Body of pancreas (tissue), 4 donors: ENCODE measurements at regions not wholly inside any gene's neighbourhood (a gene's known extent, or its start where the extent isn't known, plus 50 kb on each side); places are given as distances from the start of the nearest gene placed in this dataset.

Experiments used
- ATAC-seq: fragments of 150-250 bp; one replicate; pipeline ENCODE4 v1.9.1; 2016
- DNase-seq, 4 donors: peaks; one replicate each; pipeline ENCODE4 v3.0.0-alpha.2; 2019
- H3K27ac ChIP-seq, 4 donors: fragments of 200-600 bp; sonication (generic); 1 replicate in 3 of 4; 2 replicates in 1 of 4; pipeline versions ENCODE4 v1.5.1 to v1.6.1; 2016 to 2019; ENCODE audit warnings: mild to moderate bottlenecking in 1 of 4, mixed read lengths in 1 of 4, moderate library complexity in 1 of 4
- H3K27me3 ChIP-seq, 2 donors: fragments of 200-600 bp; sonication (generic); one replicate each; pipeline ENCODE4 v1.6.0; 2016; ENCODE audit warnings: mild to moderate bottlenecking in 1 of 2
- H3K36me3 ChIP-seq, 2 donors: fragments of 200-600 bp; sonication (generic); replicated peaks in 1 of 2; 2 replicates each; pipeline ENCODE4 v1.5.1; 2016; ENCODE audit warnings: low read depth in 2 of 2; ENCODE audit not compliant: insufficient read depth in 1 of 2
- H3K4me1 ChIP-seq: fragments of 200-600 bp; sonication (generic); one replicate; pipeline ENCODE4 v1.6.0; 2016
- H3K4me3 ChIP-seq, 2 donors: fragments of 200-600 bp; sonication (generic); 1 replicate in 1 of 2; 2 replicates in 1 of 2; pipeline ENCODE4 v1.5.1; 2016 to 2019
- H3K9me3 ChIP-seq, 3 donors: fragments of 200-600 bp; sonication (generic); 1 replicate in 2 of 3; 2 replicates in 1 of 3; pipeline ENCODE4 v1.5.1; 2016
- POLR2A ChIP-seq, 3 donors: fragments of 450-650 bp; IDR thresholded peaks; one replicate each; pipeline ENCODE4 v1.6.1; 2016; ENCODE audit warnings: antibody characterized with exemption in 3 of 3, mild to moderate bottlenecking in 2 of 3
- WGBS, 2 donors: methylation state at CpG; one replicate each; pipeline ENCODE4 v1.1.5; 2017; 5-methylcytosine and 5-hydroxymethylcytosine counted together
- intact Hi-C: fragments of 100-400 bp; cut with DNase I; formaldehyde crosslinking; loops from one replicate; pipeline ENCODE4 v1.15.1; 2023
- TF ChIP-seq, protein P1 (sequence below), 7 experiments: fragments of 450-650 bp in 4 of 7; fragments of 200-600 bp in 3 of 7; sonication (generic) in 3 of 7; IDR thresholded peaks; one replicate each; pipeline ENCODE4 v1.5.1; 2016 to 2019; ENCODE audit warnings: antibody characterized with exemption in 7 of 7

DNA sequence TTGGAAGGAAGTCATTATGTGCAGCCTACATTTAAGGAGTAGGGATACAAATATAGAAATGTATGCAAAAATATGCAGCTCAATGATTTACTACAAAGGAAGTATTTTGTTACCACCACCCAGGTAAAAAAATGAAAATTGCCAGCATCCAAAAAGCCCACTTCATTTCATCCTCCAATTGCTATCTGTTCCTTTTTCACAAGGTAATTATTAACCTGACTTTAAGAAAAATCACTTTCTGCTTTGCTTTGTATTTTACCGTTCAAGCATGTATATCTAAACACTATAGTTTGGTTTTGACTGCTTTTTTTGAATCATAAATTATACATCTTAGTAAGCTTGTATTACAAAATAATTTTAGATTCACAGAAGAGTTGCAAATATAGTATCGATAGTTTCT is 768.5 kb upstream of the GJE1 start:
- WGBS, 2 donors, result 49 to 52% methylated on average over 2 of the region's 2 CpGs

DNA sequence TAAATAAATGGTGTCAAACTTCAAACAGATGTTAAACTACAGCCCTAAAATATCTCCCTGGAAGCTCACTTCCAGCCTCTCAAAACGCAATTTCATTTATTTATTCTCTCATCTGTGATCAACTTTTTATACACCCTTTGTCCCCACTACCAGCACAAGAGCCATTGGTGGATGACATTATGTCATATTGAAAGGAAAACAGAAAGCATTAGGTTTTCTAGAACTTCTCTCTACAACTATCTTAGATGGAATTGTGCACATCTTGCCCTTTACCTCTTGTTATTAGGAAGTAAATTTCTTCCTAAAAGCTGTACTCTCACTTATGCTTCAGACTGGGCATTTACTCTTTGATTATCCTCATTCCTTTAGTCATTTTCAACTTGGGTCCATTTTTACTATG is 771.2 kb upstream of the GJE1 start:
- 41 to 49% methylated on average over 1 of the region's 1 CpG for WGBS, 2 donors
- Histone ChIP-seq H3K36me3 (no peaks in the 10 kb centered on the region), H3K27ac (no peak overlapping the region), H3K4me1 (no peaks in the 10 kb centered on the region), H3K9me3 (no peaks in the 10 kb centered on the region), H3K27me3 (no peaks in the 10 kb centered on the region), H3K4me3 (no peak overlapping the region)
- intact Hi-C loops, result no loop called here
- no peak for DNase-seq
- ATAC-seq, result no peak
- TF ChIP-seq POLR2A (IDR thresholded peaks at IDR 0.05), result no peak
- TF ChIP-seq, protein P1, sequence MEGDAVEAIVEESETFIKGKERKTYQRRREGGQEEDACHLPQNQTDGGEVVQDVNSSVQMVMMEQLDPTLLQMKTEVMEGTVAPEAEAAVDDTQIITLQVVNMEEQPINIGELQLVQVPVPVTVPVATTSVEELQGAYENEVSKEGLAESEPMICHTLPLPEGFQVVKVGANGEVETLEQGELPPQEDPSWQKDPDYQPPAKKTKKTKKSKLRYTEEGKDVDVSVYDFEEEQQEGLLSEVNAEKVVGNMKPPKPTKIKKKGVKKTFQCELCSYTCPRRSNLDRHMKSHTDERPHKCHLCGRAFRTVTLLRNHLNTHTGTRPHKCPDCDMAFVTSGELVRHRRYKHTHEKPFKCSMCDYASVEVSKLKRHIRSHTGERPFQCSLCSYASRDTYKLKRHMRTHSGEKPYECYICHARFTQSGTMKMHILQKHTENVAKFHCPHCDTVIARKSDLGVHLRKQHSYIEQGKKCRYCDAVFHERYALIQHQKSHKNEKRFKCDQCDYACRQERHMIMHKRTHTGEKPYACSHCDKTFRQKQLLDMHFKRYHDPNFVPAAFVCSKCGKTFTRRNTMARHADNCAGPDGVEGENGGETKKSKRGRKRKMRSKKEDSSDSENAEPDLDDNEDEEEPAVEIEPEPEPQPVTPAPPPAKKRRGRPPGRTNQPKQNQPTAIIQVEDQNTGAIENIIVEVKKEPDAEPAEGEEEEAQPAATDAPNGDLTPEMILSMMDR (IDR thresholded peaks at IDR 0.05), result no peak

More for the DNA sequence above, 768.5 kb upstream of the GJE1 start:
- no peaks in the 10 kb centered on the region for H3K36me3 ChIP-seq
- H3K27ac ChIP-seq, result no peak overlapping the region
- no peaks in the 10 kb centered on the region for H3K27me3 ChIP-seq
- H3K4me1 ChIP-seq, result no peaks in the 10 kb centered on the region
- TF ChIP-seq POLR2A (IDR thresholded peaks at IDR 0.05), result no peak
- TF ChIP-seq, protein P1 (IDR thresholded peaks at IDR 0.05), result no peak
- intact Hi-C loops, result no loop called here
- no peaks in the 10 kb centered on the region for H3K9me3 ChIP-seq
- DNase-seq (no peak), ATAC-seq (no peak)
- H3K4me3 ChIP-seq, result no peak overlapping the region

DNA sequence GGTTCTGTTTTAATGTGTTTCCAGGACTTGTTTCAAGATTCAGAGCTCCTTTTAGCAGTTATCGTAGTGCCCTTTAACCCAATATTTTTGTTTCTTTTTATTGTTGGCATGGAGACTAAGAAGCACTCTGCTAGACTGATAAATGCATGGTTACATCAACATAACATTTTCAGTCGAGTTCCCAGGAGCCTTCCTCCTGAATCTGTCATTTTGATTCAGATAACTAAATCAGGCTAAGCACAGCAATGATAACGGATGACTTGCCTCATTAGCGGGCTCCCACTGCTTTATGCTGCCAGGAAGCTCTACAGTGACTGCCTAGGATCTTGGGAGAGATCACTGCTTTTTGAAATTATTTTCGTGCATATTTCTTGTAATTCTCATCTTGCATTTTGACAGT is 772.8 kb upstream of the GJE1 start:
- no peak overlapping the region for H3K27ac ChIP-seq
- ATAC-seq (no peak), DNase-seq (no peak)
- no peak overlapping the region for H3K4me3 ChIP-seq
- intact Hi-C loops, result no loop called here
- H3K36me3 ChIP-seq, result no peaks in the 10 kb centered on the region
- H3K9me3 ChIP-seq, result no peaks in the 10 kb centered on the region
- TF ChIP-seq, protein P1 (IDR thresholded peaks at IDR 0.05), result no peak
- no peak for TF ChIP-seq POLR2A (IDR thresholded peaks at IDR 0.05)
- H3K27me3 ChIP-seq, result no peaks in the 10 kb centered on the region
- WGBS, 2 donors, result 50 to 53% methylated on average over 5 of the region's 5 CpGs
- no peaks in the 10 kb centered on the region for H3K4me1 ChIP-seq

DNA sequence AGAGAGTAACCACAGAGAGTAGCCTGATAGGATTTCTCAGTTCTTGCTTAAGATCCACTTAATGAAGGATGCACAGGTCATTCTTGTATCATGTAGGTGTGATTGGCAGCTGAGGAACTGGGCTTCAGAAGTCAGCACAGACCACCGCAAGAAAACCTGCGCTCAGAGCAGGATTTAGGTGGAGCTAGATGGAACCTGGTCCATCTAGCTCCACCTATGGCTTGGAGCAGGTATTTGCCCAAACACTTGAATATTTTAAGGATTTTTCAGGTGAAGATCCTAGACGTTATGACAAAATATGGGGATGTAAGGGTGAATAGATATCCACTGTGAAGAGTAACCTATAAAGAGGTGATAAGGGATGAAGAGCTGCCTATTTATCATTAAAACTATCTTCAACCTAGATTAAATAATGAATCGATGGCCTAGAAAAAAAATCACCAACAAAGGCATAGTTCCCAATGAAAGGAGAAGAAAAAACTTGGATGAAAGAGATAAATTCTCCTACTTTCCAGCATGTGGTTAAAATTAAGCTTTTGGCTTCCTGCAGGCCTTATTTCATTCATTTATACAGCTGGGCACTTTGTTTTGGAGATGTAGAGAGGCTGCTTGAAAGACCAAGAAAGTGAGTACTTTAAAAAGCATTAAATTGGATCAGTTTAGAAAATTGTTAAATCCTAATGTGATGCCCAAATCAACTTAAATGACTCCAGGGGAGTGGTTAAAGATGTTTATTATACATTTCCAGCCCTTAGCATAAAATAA is 778.4 kb upstream of the GJE1 start:
- ATAC-seq (no peak), DNase-seq (no peak)
- WGBS, 2 donors, result 75 to 76% methylated on average over 4 of the region's 4 CpGs
- no peak overlapping the region for H3K27ac ChIP-seq
- intact Hi-C loops, result no loop called here
- no peaks in the 10 kb centered on the region for H3K27me3 ChIP-seq
- H3K9me3 ChIP-seq, result no peaks in the 10 kb centered on the region
- H3K36me3 ChIP-seq, result no peaks in the 10 kb centered on the region
- TF ChIP-seq POLR2A (IDR thresholded peaks at IDR 0.05), result no peak
- TF ChIP-seq, protein P1 (IDR thresholded peaks at IDR 0.05), result no peak
- no peaks in the 10 kb centered on the region for H3K4me1 ChIP-seq
- H3K4me3 ChIP-seq, result no peak overlapping the region

DNA sequence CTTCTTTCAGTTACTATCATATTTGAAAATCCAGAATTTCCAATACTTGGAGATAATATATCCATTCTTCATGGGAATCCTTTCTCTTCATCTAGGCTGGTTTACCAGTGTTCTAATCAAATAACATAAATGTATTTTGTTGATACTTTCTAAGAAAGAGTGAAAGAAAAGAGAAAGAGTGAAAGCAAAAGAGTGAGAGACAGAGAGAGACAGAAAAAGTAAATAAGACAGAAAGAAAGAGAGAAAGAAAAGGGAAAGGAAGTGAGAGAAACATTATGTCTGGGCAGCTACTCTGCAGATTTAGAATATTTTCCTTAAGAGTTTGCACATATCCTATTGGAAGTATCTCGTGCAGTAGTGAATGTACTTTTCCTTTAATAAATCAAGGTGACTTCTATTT is 781.0 kb upstream of the GJE1 start:
- WGBS, 2 donors, result 58 to 67% methylated on average over 1 of the region's 1 CpG
- intact Hi-C loops, result no loop called here

More for the DNA sequence above, 781.0 kb upstream of the GJE1 start:
- no peaks in the 10 kb centered on the region for H3K36me3 ChIP-seq
- no peaks in the 10 kb centered on the region for H3K9me3 ChIP-seq
- TF ChIP-seq POLR2A (IDR thresholded peaks at IDR 0.05), result no peak
- TF ChIP-seq, protein P1 (IDR thresholded peaks at IDR 0.05), result no peak
- H3K4me1 ChIP-seq, result no peaks in the 10 kb centered on the region
- no peak overlapping the region for H3K27ac ChIP-seq
- DNase-seq (no peak), ATAC-seq (no peak)
- H3K27me3 ChIP-seq, result no peaks in the 10 kb centered on the region
- H3K4me3 ChIP-seq, result no peak overlapping the region
